Sigmoid colon (tissue), 4 donors: ENCODE measurements at regions not wholly inside any gene's neighbourhood (a gene's known extent, or its start where the extent isn't known, plus 50 kb on each side); places are given as distances from the start of the nearest gene placed in this dataset.

Experiments
- CTCF ChIP-seq, 4 experiments: fragments of 450-650 bp in 3 of 4; fragments of 200-600 bp in 1 of 4; IDR thresholded peaks; one replicate each; pipeline ENCODE4 v1.5.1; 2016 to 2019; ENCODE audit warnings: antibody characterized with exemption in 4 of 4, mild to moderate bottlenecking in 3 of 4, moderate library complexity in 2 of 4
- POLR2AphosphoS5 ChIP-seq, 4 donors: sonication (generic); formaldehyde crosslinking; IDR thresholded peaks; one replicate each; pipeline ENCODE4 v1.6.1; 2017; ENCODE audit warnings: antibody characterized with exemption in 4 of 4

GRCh38 chr6:121723623-121724022, 288.2 kb downstream of the GJA1 start:
- TF ChIP-seq CTCF (IDR thresholded peaks at IDR 0.05) (no peak), POLR2AphosphoS5 (IDR thresholded peaks at IDR 0.05) (no peak)
